GM19395 (cell line): ENCODE measurements at regions not wholly inside any gene's neighbourhood (a gene's known extent, or its start where the extent isn't known, plus 50 kb on each side); places are given as distances from the start of the nearest gene placed in this dataset.
"Not testable (repeated sequence)": the region's sequence is repeated elsewhere in the genome, so short reads cannot be mapped to it uniquely, and the experiment has no call there.

Experiments used
- ATAC-seq: cut with Tn5 transposase; IDR thresholded peaks from one replicate; pipeline ENCODE4 v1.9.1; 2021; ENCODE audit warnings: mild to moderate bottlenecking, moderate library complexity; ENCODE audit not compliant: unreplicated experiment

GRCh38 chr6:141402489-141402888 lies 730.2 kb upstream of the GJE1 start:
- no peak for ATAC-seq

- ATAC-seq = no peak
Measured at GRCh38 chr6:141401851-141402250, 730.9 kb upstream of the GJE1 start.

- ATAC-seq = no peak
Measured at GRCh38 chr6:141401168-141401567, 731.6 kb upstream of the GJE1 start.

- ATAC-seq = no peak
Measured at GRCh38 chr6:141398949-141399348, 733.8 kb upstream of the GJE1 start.

GRCh38 chr6:141395443-141396008 lies 737.2 kb upstream of the GJE1 start:
- ATAC-seq = no peak

- no peak for ATAC-seq
Measured at GRCh38 chr6:141394565-141395051, 738.1 kb upstream of the GJE1 start.

GRCh38 chr6:141394125-141394536 lies 738.6 kb upstream of the GJE1 start:
- ATAC-seq = no peak

- ATAC-seq = no peak
Measured at GRCh38 chr6:141393405-141394124, 739.2 kb upstream of the GJE1 start.

- not testable (repeated sequence) for ATAC-seq
Measured at GRCh38 chr6:141391135-141391534, 741.6 kb upstream of the GJE1 start.

- no peak for ATAC-seq
Measured at GRCh38 chr6:141388666-141389065, 744.1 kb upstream of the GJE1 start.

- no peak for ATAC-seq
Measured at GRCh38 chr6:141370438-141370837, 762.3 kb upstream of the GJE1 start.

GRCh38 chr6:141366796-141367195 lies 765.9 kb upstream of the GJE1 start:
- not testable (repeated sequence) for ATAC-seq

GRCh38 chr6:141364694-141365093 lies 768.0 kb upstream of the GJE1 start:
- no peak for ATAC-seq

- ATAC-seq = no peak
Measured at GRCh38 chr6:141364232-141364631, 768.5 kb upstream of the GJE1 start.

- no peak for ATAC-seq
Measured at GRCh38 chr6:141361559-141361958, 771.2 kb upstream of the GJE1 start.

GRCh38 chr6:141359953-141360352 lies 772.8 kb upstream of the GJE1 start:
- ATAC-seq = no peak

GRCh38 chr6:141354191-141354955 lies 778.4 kb upstream of the GJE1 start:
- ATAC-seq = no peak

GRCh38 chr6:141351721-141352120 lies 781.0 kb upstream of the GJE1 start:
- no peak for ATAC-seq

GRCh38 chr6:141349710-141350109 lies 783.0 kb upstream of the GJE1 start:
- ATAC-seq = no peak

GRCh38 chr6:141347906-141348492 lies 784.7 kb upstream of the GJE1 start:
- no peak for ATAC-seq

- ATAC-seq = no peak
Measured at GRCh38 chr6:141347086-141347485, 785.6 kb upstream of the GJE1 start.
